ENCODE measurements at regions not wholly inside any gene's neighbourhood (a gene's known extent, or its start where the extent isn't known, plus 50 kb on each side); places are given as distances from the start of the nearest gene placed in this dataset.

DNA sequence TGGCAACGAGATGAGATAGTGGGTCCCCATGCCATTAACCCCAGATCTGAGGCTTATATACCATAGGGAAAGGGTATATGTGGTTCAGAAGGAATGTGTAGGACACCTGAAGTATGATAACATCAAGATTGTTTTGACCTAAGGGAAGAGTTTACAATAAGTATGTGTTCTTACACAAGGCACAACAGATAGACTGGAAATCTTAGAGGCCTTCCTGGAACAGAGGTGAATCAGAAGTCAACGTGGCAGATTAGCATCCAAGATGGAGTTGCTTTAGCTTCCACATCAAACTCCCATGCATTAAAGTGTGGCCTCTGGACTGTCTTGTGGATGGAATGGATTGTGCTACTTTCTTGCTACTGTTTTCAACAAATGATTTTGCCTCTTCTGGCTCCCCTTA is 116.6 kb upstream of the NT5C1B start:
- FAIRE-seq (no peak), DNase-seq (ENCODE audit: insufficient read length, low spot score) (no peak)
- no peak for TF ChIP-seq CTCF (IDR thresholded peaks at IDR 0.05; ENCODE audit: insufficient read depth, missing control alignments)

DNA sequence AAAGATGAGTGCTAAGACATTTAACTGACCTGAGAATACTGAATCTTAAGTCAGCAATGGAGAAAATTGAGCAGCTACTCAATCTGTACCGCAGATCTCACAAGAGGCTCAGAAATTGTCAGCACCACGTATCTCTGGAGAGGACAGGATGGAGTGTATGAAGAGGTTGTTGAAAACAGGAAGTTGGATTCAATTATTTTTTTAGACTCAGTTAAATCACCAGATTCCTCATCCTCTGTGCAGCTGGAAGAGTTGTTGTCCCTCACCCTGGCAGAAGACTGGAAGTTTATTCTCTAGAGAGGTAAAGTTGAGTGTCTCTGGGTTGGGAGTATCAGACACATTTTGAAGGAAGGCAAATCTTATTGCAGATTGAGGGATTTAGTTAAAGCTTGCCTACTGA is 114.9 kb upstream of the NT5C1B start:
- no peak for TF ChIP-seq CTCF (IDR thresholded peaks at IDR 0.05; ENCODE audit: insufficient read depth, missing control alignments)
- FAIRE-seq, result no peak
- no peak for DNase-seq (ENCODE audit: insufficient read length, low spot score)

- DNase-seq (ENCODE audit: insufficient read length, low spot score) (no peak), FAIRE-seq (no peak)
- TF ChIP-seq CTCF (IDR thresholded peaks at IDR 0.05; ENCODE audit: insufficient read depth, missing control alignments), result no peak
Measured at GRCh38 chr2:18703555-18703954, 114.2 kb upstream of the NT5C1B start.

DNA sequence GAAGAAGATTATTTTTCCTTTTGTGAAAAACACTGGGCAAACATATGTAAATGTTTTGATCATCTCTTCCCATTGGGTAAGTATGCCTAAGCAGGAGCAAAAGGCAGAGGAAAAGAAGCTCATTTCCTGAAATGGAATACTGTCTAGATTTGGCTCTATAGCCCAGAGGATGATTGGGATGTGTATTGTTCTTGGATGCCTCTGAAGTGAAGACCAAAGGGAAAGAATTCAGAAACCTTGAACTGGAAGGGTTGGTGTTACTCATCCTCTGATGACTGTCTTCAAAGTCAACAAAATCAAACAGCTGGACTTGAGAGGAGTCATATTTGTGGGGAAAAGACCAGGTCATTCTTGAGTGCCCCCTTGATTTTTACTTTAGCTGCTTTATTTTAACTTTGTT is 112.6 kb upstream of the NT5C1B start:
- DNase-seq (ENCODE audit: insufficient read length, low spot score) (no peak), FAIRE-seq (no peak)
- no peak for TF ChIP-seq CTCF (IDR thresholded peaks at IDR 0.05; ENCODE audit: insufficient read depth, missing control alignments)

DNA sequence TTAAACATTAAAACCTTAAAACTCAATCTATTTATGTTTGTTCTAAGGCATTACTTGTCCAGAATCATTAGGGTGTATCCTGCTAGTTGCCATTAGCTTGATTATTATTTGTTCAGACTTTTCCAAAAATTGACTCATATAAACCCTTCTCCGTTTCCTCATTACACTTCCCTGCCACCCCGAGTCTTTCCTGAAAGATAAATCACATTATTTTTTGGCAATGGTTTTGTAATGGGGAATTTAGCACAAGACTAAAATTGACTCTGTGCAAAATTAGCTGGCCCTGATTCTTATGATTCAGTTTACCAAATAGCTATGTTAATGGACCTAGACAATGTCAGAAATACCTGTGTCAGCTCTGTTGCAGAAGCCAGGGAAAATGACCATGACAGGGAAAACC is 112.2 kb upstream of the NT5C1B start:
- no peak for TF ChIP-seq CTCF (IDR thresholded peaks at IDR 0.05; ENCODE audit: insufficient read depth, missing control alignments)
- no peak for DNase-seq (ENCODE audit: insufficient read length, low spot score)
- FAIRE-seq, result no peak

GRCh38 chr2:18690342-18690741 is 101.0 kb upstream of the NT5C1B start:
- peak; percentile 1 for TF ChIP-seq CTCF (IDR thresholded peaks at IDR 0.05; ENCODE audit: insufficient read depth, missing control alignments)
- DNase-seq (ENCODE audit: insufficient read length, low spot score), result no peak

DNA sequence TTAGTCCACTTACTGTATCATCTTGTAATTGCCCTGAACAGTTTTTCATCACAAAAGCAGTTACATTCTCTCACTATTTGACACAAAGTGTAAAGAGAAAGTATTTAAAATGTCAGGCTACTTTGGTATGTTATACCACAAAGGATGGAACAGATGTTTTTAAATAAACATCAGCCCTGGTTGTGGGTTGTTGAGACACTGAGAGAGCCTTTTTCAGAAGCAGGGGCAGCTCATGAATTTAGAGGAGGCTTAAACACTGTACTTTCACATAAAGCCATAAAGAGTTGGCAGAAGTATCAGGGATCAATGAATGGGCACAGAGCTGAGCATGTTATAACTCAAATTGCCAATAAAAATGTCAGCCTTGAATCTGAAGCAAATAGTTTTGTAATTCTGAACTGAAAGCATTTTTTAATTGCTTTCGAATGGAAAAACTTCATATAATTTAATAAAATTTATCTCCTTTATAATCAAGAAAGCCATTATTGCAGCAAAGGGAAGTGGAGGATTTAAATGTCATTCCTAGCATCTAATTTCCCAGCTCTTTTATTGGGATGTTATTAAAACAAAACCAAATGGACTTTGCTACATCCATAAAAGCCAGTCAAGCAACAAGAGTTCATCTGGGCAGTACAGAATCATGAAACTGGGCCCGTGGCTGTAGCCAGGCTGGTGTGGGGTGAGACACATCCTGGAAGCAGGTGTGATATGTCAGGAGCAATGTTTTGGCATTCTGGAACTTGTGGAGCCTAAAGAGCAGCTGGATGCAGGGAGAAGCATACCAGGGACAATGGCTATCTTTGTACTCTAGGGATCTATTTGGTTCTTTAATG is 95.1 kb upstream of the NT5C1B start:
- no peak for TF ChIP-seq CTCF (IDR thresholded peaks at IDR 0.05; ENCODE audit: insufficient read depth, missing control alignments)
- DNase-seq (ENCODE audit: insufficient read length, low spot score), result no peak
- no peak for FAIRE-seq

More at GRCh38 chr2:18690342-18690741, 101.0 kb upstream of the NT5C1B start:
- FAIRE-seq, result no peak

Data from D721Med (cell line).